NCI-H82 (cell line): ENCODE measurements at regions not wholly inside any gene's neighbourhood (a gene's known extent, or its start where the extent isn't known, plus 50 kb on each side); places are given as distances from the start of the nearest gene placed in this dataset.

Experiments
- DNase-seq: peaks from one replicate; lab custom pipeline; 2025; lab: John Stamatoyannopoulos, UW

DNA sequence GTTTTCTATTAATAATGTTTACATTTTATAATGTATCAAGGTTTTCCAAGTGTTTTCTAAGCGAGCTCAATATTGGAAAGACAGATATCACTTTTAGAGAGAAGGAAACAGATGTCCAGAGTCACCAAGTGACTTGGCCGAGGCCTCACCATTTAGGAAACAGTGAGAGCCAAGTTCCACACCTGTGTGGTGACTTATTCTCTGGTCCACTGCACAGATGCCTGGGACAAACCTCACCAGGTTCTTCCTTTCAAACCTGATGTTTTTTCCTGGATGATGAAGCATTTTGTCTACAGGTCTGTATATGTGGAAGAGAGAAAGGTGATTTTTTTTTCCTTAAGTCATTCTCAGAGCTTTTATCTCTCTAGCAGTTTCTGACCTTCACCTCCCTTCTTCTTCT, 280.7 kb downstream of the LPIN1 start:
- DNase-seq = no peak

DNA sequence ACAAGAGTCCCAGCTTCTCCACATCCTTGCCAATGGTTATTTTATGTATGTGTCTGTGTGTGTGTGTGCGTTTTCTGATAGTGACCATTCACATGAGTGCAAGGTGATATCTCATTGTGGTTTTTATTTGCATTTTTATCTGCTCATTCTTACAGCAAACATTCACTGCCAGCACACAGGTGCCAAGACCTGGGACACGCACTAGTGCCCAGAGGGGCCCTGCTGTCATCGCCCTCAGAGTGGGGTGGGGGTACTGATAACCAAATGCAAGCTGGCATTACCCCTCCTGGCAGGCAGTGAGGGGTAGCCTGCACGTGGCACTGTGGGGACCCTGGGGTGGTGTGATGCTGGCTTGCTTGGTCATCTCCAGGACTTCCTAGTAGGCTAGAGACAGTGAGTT, 285.4 kb downstream of the LPIN1 start:
- DNase-seq = no peak

GRCh38 chr2:12032398-12032797, 286.0 kb downstream of the LPIN1 start:
- DNase-seq = no peak

- no peak for DNase-seq
Observed at GRCh38 chr2:12032975-12033374, 286.5 kb downstream of the LPIN1 start.

GRCh38 chr2:12033494-12033893, 287.1 kb downstream of the LPIN1 start:
- no peak for DNase-seq

DNA sequence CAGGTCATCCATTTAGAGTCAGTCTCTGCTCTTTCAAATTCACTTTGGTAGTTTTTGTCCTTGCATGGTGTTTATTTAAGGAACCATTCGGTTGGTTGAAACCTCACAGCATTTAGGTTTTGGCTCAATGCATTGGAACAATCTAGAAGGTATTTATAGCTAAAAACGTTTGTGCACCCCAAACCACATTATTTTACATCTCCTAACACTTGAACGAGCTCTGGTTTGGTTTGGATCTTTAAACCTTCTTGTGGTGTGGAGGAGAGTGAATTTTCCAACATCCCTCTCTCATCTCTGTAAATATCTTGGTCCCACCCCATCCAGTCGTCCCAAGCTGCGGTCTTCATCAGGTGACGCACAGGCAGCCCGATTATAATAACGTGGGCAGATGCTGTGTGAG, 287.9 kb downstream of the LPIN1 start:
- DNase-seq = no peak

- DNase-seq = no peak
Observed at GRCh38 chr2:12035029-12035720, 288.7 kb downstream of the LPIN1 start.

DNA sequence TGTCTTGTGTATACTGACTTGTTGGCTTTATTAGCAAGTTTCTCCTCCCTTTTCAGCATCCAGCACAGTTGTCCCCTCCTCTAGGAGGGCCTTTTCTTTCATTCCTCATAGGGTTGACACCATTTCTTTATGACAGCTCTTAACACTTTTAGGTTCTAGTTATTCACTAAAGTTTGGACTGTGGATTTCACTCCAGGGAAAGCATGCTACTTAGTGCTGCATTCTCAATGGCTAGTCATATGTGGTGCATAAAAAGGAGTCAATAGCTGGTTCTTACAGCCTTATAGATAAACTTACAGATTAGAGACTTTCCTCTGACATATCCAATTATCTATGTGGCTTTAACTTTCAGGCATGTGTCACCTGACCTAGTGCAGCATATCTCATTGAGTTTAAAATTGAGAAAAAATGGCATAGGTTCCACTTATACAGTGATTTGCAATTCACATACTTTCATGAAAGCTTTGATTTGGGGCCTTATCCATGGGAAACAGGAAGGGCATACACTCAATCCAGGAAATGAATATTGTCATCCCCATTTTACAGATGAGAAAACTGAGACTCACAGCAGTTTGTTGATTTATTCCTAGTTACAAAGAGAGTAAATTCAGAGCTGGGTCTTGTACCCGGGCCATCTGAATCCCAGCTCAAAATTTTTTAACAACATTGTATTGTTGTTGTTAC, 289.7 kb downstream of the LPIN1 start:
- no peak for DNase-seq

- DNase-seq = no peak
Observed at GRCh38 chr2:12036640-12036983, 290.2 kb downstream of the LPIN1 start.

DNA sequence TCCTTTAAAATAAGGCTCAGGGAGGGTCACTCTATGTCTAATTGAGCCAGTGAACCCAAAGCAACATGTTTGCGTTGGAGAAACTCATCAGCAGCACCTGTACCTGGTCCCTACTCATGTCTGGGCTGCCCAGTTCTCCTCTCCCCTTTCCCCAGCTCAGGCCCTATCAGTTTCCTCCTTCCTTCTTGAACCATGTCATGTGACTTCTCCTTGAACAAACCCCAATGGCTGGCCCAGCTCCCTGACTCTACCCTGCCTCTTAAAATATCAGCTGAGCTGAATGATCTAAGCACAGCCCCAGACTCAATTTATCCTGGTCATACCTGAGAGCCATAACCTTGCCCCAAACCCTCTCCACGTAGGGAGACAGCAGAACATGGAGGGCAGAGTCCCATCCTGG, 290.9 kb downstream of the LPIN1 start:
- DNase-seq = no peak

DNA sequence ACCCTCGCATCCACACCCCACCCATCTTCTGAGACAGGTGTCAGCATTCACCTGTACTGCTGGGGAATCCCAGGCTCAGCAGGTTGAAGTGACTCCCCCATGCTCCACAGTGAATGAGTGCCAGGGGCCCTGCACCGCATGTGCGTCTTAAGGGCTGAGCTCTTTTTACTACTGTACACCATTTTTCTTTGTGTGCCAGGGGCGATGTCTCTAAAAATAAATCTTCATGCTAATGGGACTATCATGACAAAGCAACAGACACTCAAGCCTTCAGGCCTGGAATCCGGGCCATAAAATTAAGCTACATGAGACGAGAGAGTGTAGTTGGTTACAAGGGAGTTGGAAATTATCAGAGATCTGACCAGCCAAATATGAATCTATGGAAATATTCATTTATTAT, 294.8 kb downstream of the LPIN1 start:
- DNase-seq = no peak

- DNase-seq = no peak
Observed at GRCh38 chr2:12043131-12043530, 296.7 kb downstream of the LPIN1 start.

- no peak for DNase-seq
Observed at GRCh38 chr2:12044857-12045256, 298.4 kb downstream of the LPIN1 start.

DNA sequence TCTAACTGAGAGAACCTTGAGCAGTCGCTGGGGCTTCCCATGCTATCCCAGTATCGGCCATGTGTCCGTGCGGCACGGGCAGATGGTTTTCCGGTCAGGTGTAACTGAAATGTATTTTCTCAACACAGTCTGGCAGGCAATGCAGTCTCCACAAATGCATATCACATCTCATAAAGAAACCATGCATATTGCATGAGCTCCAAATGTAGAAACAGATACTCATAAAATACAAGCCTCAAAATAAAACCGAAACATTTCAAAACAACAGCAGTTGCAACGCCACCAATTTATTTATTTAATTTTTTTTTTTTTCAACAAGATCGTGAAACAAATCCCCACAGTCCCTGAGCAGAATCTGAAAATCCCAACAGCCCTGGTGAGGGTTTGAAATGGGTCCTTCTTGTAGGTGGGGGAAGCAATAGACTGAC, 299.4 kb downstream of the LPIN1 start:
- no peak for DNase-seq

- no peak for DNase-seq
Observed at GRCh38 chr2:12046641-12047040, 300.2 kb downstream of the LPIN1 start.

- no peak for DNase-seq
Observed at GRCh38 chr2:12047761-12048160, 301.3 kb downstream of the LPIN1 start.

DNA sequence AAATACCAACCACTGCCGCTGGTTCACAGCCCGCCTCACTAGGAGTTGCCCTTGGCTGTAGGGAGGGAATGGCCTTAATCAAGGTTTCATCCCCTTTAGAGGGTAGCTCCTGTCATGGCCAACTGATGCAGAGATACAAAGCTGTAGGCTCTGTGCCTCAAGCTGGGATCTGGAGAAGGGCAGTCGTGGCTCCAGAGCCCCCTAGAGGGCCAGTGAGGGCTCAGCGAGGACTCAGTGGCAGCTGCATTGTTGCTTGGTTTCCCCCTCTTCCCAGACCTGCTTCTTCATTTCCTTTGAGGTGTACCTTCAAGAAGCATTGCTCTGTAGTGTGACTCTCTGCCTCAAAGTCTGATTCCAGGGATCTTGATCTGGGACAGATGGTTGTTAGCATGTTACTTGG, 302.1 kb downstream of the LPIN1 start:
- DNase-seq = peak; percentile 17

- no peak for DNase-seq
Observed at GRCh38 chr2:12050396-12050795, 304.0 kb downstream of the LPIN1 start.

DNA sequence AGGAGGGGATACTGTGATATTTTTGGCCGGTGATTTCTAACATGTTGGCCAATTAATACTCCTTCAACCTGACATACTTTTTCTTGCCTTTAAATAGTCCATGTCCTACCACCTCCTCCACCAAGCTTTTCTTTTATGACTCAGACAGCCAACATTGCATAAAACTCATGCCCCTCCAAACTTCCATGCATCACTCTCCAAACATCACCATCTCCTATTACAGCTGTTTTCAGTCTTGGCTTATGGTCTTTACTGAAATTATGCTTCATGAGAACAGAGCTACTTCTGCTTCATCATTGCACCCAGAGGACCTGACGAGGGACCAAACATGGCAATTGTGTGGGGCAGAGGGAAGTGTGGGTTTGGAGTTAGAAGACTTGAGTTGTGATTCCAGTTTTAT, 305.4 kb downstream of the LPIN1 start:
- DNase-seq = no peak

DNA sequence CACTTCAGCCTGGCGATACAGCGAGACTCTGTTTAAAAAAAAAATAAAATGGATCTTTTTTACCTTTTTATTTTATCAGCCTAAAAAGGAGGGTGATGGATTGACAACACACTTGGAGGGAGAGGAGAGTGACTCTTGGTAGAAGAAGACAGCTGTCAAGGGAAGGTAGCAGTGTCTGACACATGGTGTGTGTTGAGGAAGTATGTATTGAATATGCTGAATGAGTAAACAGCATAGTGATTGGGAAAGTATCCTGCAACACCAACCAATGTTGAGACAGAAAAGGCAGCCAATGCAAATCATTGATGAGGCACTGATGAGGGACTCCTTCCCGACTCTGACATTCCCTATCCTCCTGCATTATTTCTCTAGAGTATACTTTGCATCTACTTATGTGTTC, 306.4 kb downstream of the LPIN1 start:
- DNase-seq = no peak

DNA sequence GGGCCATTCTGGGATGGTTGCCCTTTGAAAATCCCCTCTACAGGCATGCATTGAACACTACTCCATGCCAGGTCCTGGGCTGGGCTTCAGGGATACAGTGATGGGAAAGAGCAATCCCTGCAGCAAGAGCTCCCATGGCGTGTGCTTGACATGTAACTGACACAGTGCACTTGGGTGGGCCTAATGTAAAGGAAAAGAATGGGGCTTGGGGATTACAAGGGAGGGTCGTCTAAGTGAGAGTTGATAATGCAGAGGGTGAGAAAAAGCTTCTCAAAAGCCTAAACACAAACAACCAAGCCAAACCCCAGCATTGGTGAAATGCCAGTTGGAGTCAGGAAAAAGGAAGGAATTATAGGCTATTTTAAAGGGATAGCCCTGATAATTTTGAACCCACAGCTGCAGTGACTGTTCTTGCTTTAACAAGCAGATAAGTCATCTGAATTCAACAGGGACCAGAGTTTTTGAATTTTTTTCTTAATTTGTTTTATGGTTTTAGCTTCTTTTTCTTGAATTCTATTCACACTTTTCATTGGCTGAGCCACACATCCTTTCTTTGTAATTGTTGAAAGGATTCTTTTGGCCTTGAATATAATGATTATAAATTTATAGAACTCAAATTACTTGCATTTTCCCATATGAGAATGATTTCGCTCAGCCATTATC, 308.7 kb downstream of the LPIN1 start:
- DNase-seq = no peak

GRCh38 chr2:12057436-12058166, 311.2 kb downstream of the LPIN1 start:
- DNase-seq = no peak
